ENCODE measurements at regions not wholly inside any gene's neighbourhood (a gene's known extent, or its start where the extent isn't known, plus 50 kb on each side); places are given as distances from the start of the nearest gene placed in this dataset.

DNA sequence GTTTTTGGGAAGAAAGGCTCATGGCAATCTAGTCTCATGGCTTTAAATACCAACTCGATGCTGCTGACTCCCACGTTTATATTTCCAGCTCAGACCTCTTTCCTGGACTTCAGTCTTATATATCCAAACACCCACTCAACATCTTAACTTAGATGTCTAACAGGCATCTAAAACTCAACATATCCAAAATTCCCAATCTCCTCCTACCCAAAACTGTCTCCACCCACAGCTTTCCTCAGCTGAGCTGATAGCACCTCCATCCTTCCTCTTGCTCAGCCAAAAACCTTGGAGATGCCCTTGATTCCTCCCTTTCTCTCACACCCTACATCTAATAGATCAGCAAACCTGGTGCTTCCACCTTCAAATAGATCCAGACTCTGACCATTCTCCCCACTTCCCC is 202.5 kb downstream of the TLE3 start:
- TF ChIP-seq, protein P1, sequence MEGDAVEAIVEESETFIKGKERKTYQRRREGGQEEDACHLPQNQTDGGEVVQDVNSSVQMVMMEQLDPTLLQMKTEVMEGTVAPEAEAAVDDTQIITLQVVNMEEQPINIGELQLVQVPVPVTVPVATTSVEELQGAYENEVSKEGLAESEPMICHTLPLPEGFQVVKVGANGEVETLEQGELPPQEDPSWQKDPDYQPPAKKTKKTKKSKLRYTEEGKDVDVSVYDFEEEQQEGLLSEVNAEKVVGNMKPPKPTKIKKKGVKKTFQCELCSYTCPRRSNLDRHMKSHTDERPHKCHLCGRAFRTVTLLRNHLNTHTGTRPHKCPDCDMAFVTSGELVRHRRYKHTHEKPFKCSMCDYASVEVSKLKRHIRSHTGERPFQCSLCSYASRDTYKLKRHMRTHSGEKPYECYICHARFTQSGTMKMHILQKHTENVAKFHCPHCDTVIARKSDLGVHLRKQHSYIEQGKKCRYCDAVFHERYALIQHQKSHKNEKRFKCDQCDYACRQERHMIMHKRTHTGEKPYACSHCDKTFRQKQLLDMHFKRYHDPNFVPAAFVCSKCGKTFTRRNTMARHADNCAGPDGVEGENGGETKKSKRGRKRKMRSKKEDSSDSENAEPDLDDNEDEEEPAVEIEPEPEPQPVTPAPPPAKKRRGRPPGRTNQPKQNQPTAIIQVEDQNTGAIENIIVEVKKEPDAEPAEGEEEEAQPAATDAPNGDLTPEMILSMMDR (IDR thresholded peaks at IDR 0.05; ENCODE audit: low read length), result no peak
- TF ChIP-seq EZH2 (IDR thresholded peaks at IDR 0.05; ENCODE audit: borderline replicate concordance, low read length), result no peak
